ENCODE measurements at regions not wholly inside any gene's neighbourhood (a gene's known extent, or its start where the extent isn't known, plus 50 kb on each side); places are given as distances from the start of the nearest gene placed in this dataset.

GRCh38 chr1:4957027-4957426, 302.6 kb downstream of the AJAP1 start:
- TF ChIP-seq POLR2A (IDR thresholded peaks at IDR 0.05) (no peak), POLR2AphosphoS5 (IDR thresholded peaks at IDR 0.05) (no peak), CTCF (IDR thresholded peaks at IDR 0.05) (no peak)
- no peaks in the 10 kb centered on the region for H3K9me3 ChIP-seq
- intact Hi-C loops (cut with DNase I) = no loop called here
- H3K4me3 ChIP-seq = no peak overlapping the region
- H3K4me1 ChIP-seq (replicated peaks) = no peaks in the 10 kb centered on the region
- WGBS = 95% methylated on average over 4 of the region's 4 CpGs
- H3K27ac ChIP-seq = no peak overlapping the region
- H3K36me3 ChIP-seq = no peaks in the 10 kb centered on the region
- no peak for DNase-seq (ENCODE audit: low spot score)
- H3K27me3 ChIP-seq (replicated peaks; ENCODE audit: insufficient read depth) = peaks cover 10% of the 10 kb centered on the region

GRCh38 chr1:4954392-4954791, 300.0 kb downstream of the AJAP1 start:
- TF ChIP-seq POLR2AphosphoS5 (IDR thresholded peaks at IDR 0.05) (no peak), POLR2A (IDR thresholded peaks at IDR 0.05) (no peak), CTCF (IDR thresholded peaks at IDR 0.05) (no peak)
- intact Hi-C loops (cut with DNase I) = no loop called here
- no peaks in the 10 kb centered on the region for H3K4me1 ChIP-seq (replicated peaks)
- H3K4me3 ChIP-seq = no peak overlapping the region
- no peak for DNase-seq (ENCODE audit: low spot score)
- no peaks in the 10 kb centered on the region for H3K9me3 ChIP-seq
- H3K27me3 ChIP-seq (replicated peaks; ENCODE audit: insufficient read depth) = no peaks in the 10 kb centered on the region
- H3K36me3 ChIP-seq = no peaks in the 10 kb centered on the region
- no peak overlapping the region for H3K27ac ChIP-seq

- H3K36me3 ChIP-seq = no peaks in the 10 kb centered on the region
- no peak overlapping the region for H3K27ac ChIP-seq
- DNase-seq (ENCODE audit: low spot score) = no peak
- H3K4me1 ChIP-seq (replicated peaks) = no peaks in the 10 kb centered on the region
- intact Hi-C loops (cut with DNase I) = no loop called here
- no peaks in the 10 kb centered on the region for H3K9me3 ChIP-seq
- 85% methylated on average over 8 of the region's 8 CpGs for WGBS
- no peak overlapping the region for H3K4me3 ChIP-seq
- no peaks in the 10 kb centered on the region for H3K27me3 ChIP-seq (replicated peaks; ENCODE audit: insufficient read depth)
- no peak for TF ChIP-seq POLR2AphosphoS5 (IDR thresholded peaks at IDR 0.05)
- no peak for TF ChIP-seq POLR2A (IDR thresholded peaks at IDR 0.05)
- no peak for TF ChIP-seq CTCF (IDR thresholded peaks at IDR 0.05)
Observed at GRCh38 chr1:4951601-4952000, 297.2 kb downstream of the AJAP1 start.

GRCh38 chr1:4946343-4946742, 291.9 kb downstream of the AJAP1 start:
- no peak overlapping the region for H3K27ac ChIP-seq
- no peak for TF ChIP-seq POLR2AphosphoS5 (IDR thresholded peaks at IDR 0.05)
- TF ChIP-seq POLR2A (IDR thresholded peaks at IDR 0.05) = no peak
- TF ChIP-seq CTCF (IDR thresholded peaks at IDR 0.05) = no peak
- H3K9me3 ChIP-seq = no peaks in the 10 kb centered on the region
- no peak for DNase-seq (ENCODE audit: low spot score)
- no peaks in the 10 kb centered on the region for H3K36me3 ChIP-seq
- intact Hi-C loops (cut with DNase I) = no loop called here
- H3K4me3 ChIP-seq = no peak overlapping the region
- 87% methylated on average over 5 of the region's 5 CpGs for WGBS
- H3K27me3 ChIP-seq (replicated peaks; ENCODE audit: insufficient read depth) = no peaks in the 10 kb centered on the region
- H3K4me1 ChIP-seq (replicated peaks) = no peaks in the 10 kb centered on the region

GRCh38 chr1:4944911-4945310, 290.5 kb downstream of the AJAP1 start:
- no peaks in the 10 kb centered on the region for H3K27me3 ChIP-seq (replicated peaks; ENCODE audit: insufficient read depth)
- no peaks in the 10 kb centered on the region for H3K9me3 ChIP-seq
- DNase-seq (ENCODE audit: low spot score) = no peak
- H3K4me1 ChIP-seq (replicated peaks) = no peaks in the 10 kb centered on the region
- H3K36me3 ChIP-seq = no peaks in the 10 kb centered on the region
- TF ChIP-seq POLR2AphosphoS5 (IDR thresholded peaks at IDR 0.05) (no peak), POLR2A (IDR thresholded peaks at IDR 0.05) (no peak), CTCF (IDR thresholded peaks at IDR 0.05) (no peak)
- no peak overlapping the region for H3K4me3 ChIP-seq
- WGBS = 86% methylated on average over 9 of the region's 9 CpGs
- intact Hi-C loops (cut with DNase I) = no loop called here
- H3K27ac ChIP-seq = no peak overlapping the region

All from prostate gland (tissue), 2 donors.